ENCODE measurements at regions not wholly inside any gene's neighbourhood (a gene's known extent, or its start where the extent isn't known, plus 50 kb on each side); places are given as distances from the start of the nearest gene placed in this dataset.
"Not testable (repeated sequence)": the region's sequence is repeated elsewhere in the genome, so short reads cannot be mapped to it uniquely, and the experiment has no call there.

- DNase-seq, result no peak
Measured at GRCh38 chr5:29550523-29550922, 1643.0 kb upstream of the CDH6 start.

- no peak for DNase-seq
Measured at GRCh38 chr5:29548262-29548661, 1645.2 kb upstream of the CDH6 start.

- no peak for DNase-seq
Measured at GRCh38 chr5:29547236-29547865, 1646.1 kb upstream of the CDH6 start.

GRCh38 chr5:29543501-29543900, 1650.0 kb upstream of the CDH6 start:
- DNase-seq, result no peak

- no peak for DNase-seq
Measured at GRCh38 chr5:29524227-29524626, 1669.3 kb upstream of the CDH6 start.

GRCh38 chr5:29518176-29518575, 1675.3 kb upstream of the CDH6 start:
- DNase-seq, result no peak

- no peak for DNase-seq
Measured at GRCh38 chr5:29516224-29516623, 1677.3 kb upstream of the CDH6 start.

- no peak for DNase-seq
Measured at GRCh38 chr5:29508131-29508530, 1685.4 kb upstream of the CDH6 start.

- DNase-seq, result no peak
Measured at GRCh38 chr5:29504411-29504810, 1689.1 kb upstream of the CDH6 start.

GRCh38 chr5:29498860-29499259, 1694.6 kb upstream of the CDH6 start:
- DNase-seq, result no peak

- no peak for DNase-seq
Measured at GRCh38 chr5:29498412-29498811, 1695.1 kb upstream of the CDH6 start.

- no peak for DNase-seq
Measured at GRCh38 chr5:29485333-29485732, 1708.2 kb upstream of the CDH6 start.

- no peak for DNase-seq
Measured at GRCh38 chr5:29469581-29469980, 1723.9 kb upstream of the CDH6 start.

GRCh38 chr5:29462241-29462640, 1731.2 kb upstream of the CDH6 start:
- no peak for DNase-seq

- DNase-seq, result no peak
Measured at GRCh38 chr5:29460971-29461559, 1732.4 kb upstream of the CDH6 start.

GRCh38 chr5:29451004-29451403, 1742.5 kb upstream of the CDH6 start:
- not testable (repeated sequence) for DNase-seq

- no peak for DNase-seq
Measured at GRCh38 chr5:29414681-29415080, 1778.8 kb upstream of the CDH6 start.

- DNase-seq, result no peak
Measured at GRCh38 chr5:29412979-29413378, 1780.5 kb upstream of the CDH6 start.

GRCh38 chr5:29402270-29402669, 1791.2 kb upstream of the CDH6 start:
- DNase-seq, result no peak

GRCh38 chr5:29389993-29390392, 1803.5 kb upstream of the CDH6 start:
- no peak for DNase-seq

- no peak for DNase-seq
Measured at GRCh38 chr5:29387384-29387783, 1806.1 kb upstream of the CDH6 start.

- no peak for DNase-seq
Measured at GRCh38 chr5:29382780-29383179, 1810.7 kb upstream of the CDH6 start.

- DNase-seq, result no peak
Measured at GRCh38 chr5:29380029-29380428, 1813.5 kb upstream of the CDH6 start.

- DNase-seq, result no peak
Measured at GRCh38 chr5:29379619-29380018, 1813.9 kb upstream of the CDH6 start.

- no peak for DNase-seq
Measured at GRCh38 chr5:29378104-29378503, 1815.4 kb upstream of the CDH6 start.
